ENCODE measurements at regions not wholly inside any gene's neighbourhood (a gene's known extent, or its start where the extent isn't known, plus 50 kb on each side); places are given as distances from the start of the nearest gene placed in this dataset.

DNA sequence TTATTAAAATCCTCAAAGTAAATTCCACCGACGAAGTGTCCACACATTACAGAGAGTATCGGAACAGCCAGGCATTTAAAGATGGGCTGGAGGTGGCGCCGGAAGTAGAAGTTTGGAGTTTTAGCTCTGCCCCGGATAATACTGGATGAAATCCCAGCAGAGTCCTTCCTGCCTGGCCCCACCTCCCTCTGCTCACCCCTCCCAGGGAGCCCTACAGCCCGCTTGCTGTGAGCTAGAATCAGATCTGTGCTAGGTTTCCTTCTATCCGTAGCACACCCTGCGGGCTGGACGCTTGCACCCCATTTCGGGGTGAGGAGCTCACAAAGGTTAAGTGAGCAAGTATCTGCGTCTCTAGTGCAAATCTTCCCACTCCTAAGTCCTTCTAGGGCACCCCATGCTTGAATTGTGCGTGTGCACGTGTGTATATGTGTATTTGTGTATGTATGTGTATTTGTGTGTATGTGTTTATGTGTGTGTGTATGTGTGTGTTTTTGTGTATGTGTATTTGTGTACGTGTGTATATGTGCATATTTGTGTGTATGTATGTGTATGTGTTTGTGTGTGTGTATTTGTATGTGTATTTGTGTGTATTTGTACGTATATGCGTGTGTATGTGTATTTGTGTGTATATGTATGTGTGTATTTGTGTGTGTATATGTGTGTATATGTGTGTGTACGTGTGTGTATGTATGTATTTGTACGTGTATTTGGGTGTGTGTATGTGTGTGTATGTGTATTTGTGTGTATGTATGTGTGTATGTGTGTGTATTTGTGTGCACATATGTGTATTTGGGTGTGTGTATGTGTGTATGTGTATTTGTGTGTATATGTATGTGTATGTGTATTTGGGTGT, 61.4 kb downstream of the HAPSTR1 start:
- TF ChIP-seq GATA3 (IDR thresholded peaks at IDR 0.05; ENCODE audit: low read depth, low read length) (no peak), GATA2 (IDR thresholded peaks at IDR 0.05; ENCODE audit: low read depth, low read length) (no peak)

Data from SH-SY5Y (cell line).